GM23338 (cell line): ENCODE measurements at regions not wholly inside any gene's neighbourhood (a gene's known extent, or its start where the extent isn't known, plus 50 kb on each side); places are given as distances from the start of the nearest gene placed in this dataset.

Source experiments
- CREB1 ChIP-seq: fragments of 250-450 bp; sonication (Bioruptor Pico); IDR thresholded peaks from 2 replicates; pipeline ENCODE4 v1.5.0; 2020; ENCODE audit warnings: low read depth, mild to moderate bottlenecking, moderate library complexity
- CTCF ChIP-seq, 2 experiments: fragments of 200-600 bp in 1 of 2; sonication (generic) in 1 of 2; conservative IDR thresholded peaks; 2 replicates each; pipeline versions ENCODE4 v1.5.1 to v1.6.1; 2016 to 2017; ENCODE audit warnings: antibody characterized with exemption in 2 of 2, low read depth in 2 of 2, mild to moderate bottlenecking in 2 of 2, moderate library complexity in 1 of 2
- EZH2 ChIP-seq: fragments of 200-600 bp; sonication (generic); IDR thresholded peaks from one replicate; pipeline ENCODE4 v1.8.0; 2017; ENCODE audit warnings: antibody characterized with exemption, mild to moderate bottlenecking, low read depth; ENCODE audit not compliant: unreplicated experiment
- ZNF462 ChIP-seq: fragments of 250-450 bp; sonication (Bioruptor Pico); IDR thresholded peaks from 2 replicates; pipeline ENCODE4 v1.5.0; 2020; ENCODE audit warnings: mild to moderate bottlenecking, moderate library complexity

GRCh38 chr5:126015235-126016181 lies 407.7 kb upstream of the GRAMD2B start:
- TF ChIP-seq CREB1 (no peak), CTCF (conservative IDR thresholded peaks at IDR 0.05; ENCODE audit: low read depth in 2 of 2) (no peak), EZH2 (no peak), ZNF462 (CRISPR knock-in tag) (no peak)
